ENCODE measurements at regions not wholly inside any gene's neighbourhood (a gene's known extent, or its start where the extent isn't known, plus 50 kb on each side); places are given as distances from the start of the nearest gene placed in this dataset.

DNA sequence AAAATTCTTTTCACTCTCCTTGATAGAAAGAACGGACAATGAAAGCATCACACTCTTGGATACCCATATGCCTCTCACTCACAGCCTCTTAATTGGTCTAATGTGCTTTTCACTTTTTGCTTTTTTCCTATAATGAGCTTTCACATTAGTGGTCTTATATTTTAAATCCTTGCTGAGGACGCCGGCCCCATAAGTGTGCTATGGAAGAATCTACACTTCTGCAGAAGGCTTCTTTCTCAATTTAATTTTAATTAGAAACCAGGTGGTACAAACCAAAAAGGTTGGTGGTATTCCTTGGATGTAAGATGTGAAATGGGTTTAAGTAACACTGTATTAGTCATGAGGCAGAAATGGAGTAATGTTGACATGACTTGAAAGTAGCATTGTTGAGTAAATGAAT lies 190.6 kb upstream of the NFIA start:
- Histone ChIP-seq H3K9ac (ENCODE audit: extremely low read depth, insufficient read length, low read length) (no peak overlapping the region), H3K9me3 (ENCODE audit: control insufficient read depth, low read depth, low read length) (no peaks in the 10 kb centered on the region), H3K4ac (ENCODE audit: low read depth, low read length) (no peak overlapping the region), H3K79me2 (ENCODE audit: insufficient read depth, low read length) (no peaks in the 10 kb centered on the region), H2AK5ac (ENCODE audit: insufficient read length, low read length) (no peak overlapping the region), H3K79me1 (ENCODE audit: insufficient read depth, low read depth, low read length, poor library complexity, severe bottlenecking) (no peaks in the 10 kb centered on the region), H3K4me2 (ENCODE audit: insufficient read depth, insufficient read length, low read length) (no peak overlapping the region), H4K8ac (replicated peaks; ENCODE audit: insufficient read length, low read depth, low read length) (no peak overlapping the region), H2BK20ac (ENCODE audit: low read depth, low read length, poor library complexity, severe bottlenecking) (no peak overlapping the region), H4K20me1 (ENCODE audit: control insufficient read depth, insufficient read depth, insufficient read length) (no peaks in the 10 kb centered on the region), H4K5ac (ENCODE audit: insufficient read length, low read depth, low read length) (no peak overlapping the region), H3K27ac (ENCODE audit: insufficient read length, low read depth, low read length) (no peak overlapping the region), H3K4me1 (ENCODE audit: insufficient read depth, low read length) (peaks cover 17% of the 10 kb centered on the region; the same call in 1 of the 2 replicates), H4K91ac (ENCODE audit: insufficient read length, low read depth, low read length) (no peak overlapping the region), H3T11ph (ENCODE audit: low read length) (no peak overlapping the region), H3K27me3 (ENCODE audit: insufficient read depth, low read length) (no peaks in the 10 kb centered on the region), H3K14ac (ENCODE audit: insufficient read depth, low read length) (no peak overlapping the region), H2BK5ac (ENCODE audit: insufficient read length, low read length) (no peak overlapping the region), H2BK12ac (ENCODE audit: insufficient read length, low read depth, low read length) (no peak overlapping the region), H3K23ac (ENCODE audit: insufficient read length, low read depth, low read length) (no peak overlapping the region), H3K18ac (ENCODE audit: insufficient read length, low read depth, low read length) (no peak overlapping the region), H3K56ac (ENCODE audit: insufficient read length, low read depth, low read length) (no peak overlapping the region), H2BK120ac (ENCODE audit: low read depth, low read length, poor library complexity, severe bottlenecking) (no peak overlapping the region), H2AFZ (ENCODE audit: low read length) (no peak overlapping the region), H3K23me2 (ENCODE audit: insufficient read length, low read depth, low read length, poor library complexity, severe bottlenecking) (peaks cover 2% of the 10 kb centered on the region), H2BK15ac (ENCODE audit: low read depth, low read length) (no peak overlapping the region)
- Mint-ChIP-seq H3K27me3 (ENCODE audit: low read depth) (no peaks in the 10 kb centered on the region), H3K4me3 (no peak overlapping the region), H3K36me3 (ENCODE audit: insufficient read depth in 1 of 3, low read depth in 3 of 3) (no peaks in the 10 kb centered on the region), H3K27ac (no peak overlapping the region), H3K9me3 (no peaks in the 10 kb centered on the region; a peak in 1 of 5 replicates), H3K4me1 (peaks cover 54 to 55% of the 10 kb centered on the region in 2 experiments)
- no CpG with 5 or more reads among the region's 3 CpGs for WGBS (ENCODE audit: extremely low coverage, insufficient read length, low lambda C conversion rate)
- TF ChIP-seq, protein P1, sequence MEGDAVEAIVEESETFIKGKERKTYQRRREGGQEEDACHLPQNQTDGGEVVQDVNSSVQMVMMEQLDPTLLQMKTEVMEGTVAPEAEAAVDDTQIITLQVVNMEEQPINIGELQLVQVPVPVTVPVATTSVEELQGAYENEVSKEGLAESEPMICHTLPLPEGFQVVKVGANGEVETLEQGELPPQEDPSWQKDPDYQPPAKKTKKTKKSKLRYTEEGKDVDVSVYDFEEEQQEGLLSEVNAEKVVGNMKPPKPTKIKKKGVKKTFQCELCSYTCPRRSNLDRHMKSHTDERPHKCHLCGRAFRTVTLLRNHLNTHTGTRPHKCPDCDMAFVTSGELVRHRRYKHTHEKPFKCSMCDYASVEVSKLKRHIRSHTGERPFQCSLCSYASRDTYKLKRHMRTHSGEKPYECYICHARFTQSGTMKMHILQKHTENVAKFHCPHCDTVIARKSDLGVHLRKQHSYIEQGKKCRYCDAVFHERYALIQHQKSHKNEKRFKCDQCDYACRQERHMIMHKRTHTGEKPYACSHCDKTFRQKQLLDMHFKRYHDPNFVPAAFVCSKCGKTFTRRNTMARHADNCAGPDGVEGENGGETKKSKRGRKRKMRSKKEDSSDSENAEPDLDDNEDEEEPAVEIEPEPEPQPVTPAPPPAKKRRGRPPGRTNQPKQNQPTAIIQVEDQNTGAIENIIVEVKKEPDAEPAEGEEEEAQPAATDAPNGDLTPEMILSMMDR (conservative IDR thresholded peaks at IDR 0.05), result no peak
- no peak for DNase-seq
